HG03342 (cell line): ENCODE measurements at regions not wholly inside any gene's neighbourhood (a gene's known extent, or its start where the extent isn't known, plus 50 kb on each side); places are given as distances from the start of the nearest gene placed in this dataset.

Experiments used
- ATAC-seq: cut with Tn5 transposase; IDR thresholded peaks from one replicate; pipeline ENCODE4 v1.9.1; 2021; ENCODE audit warnings: mild to moderate bottlenecking, moderate library complexity; ENCODE audit not compliant: unreplicated experiment

DNA sequence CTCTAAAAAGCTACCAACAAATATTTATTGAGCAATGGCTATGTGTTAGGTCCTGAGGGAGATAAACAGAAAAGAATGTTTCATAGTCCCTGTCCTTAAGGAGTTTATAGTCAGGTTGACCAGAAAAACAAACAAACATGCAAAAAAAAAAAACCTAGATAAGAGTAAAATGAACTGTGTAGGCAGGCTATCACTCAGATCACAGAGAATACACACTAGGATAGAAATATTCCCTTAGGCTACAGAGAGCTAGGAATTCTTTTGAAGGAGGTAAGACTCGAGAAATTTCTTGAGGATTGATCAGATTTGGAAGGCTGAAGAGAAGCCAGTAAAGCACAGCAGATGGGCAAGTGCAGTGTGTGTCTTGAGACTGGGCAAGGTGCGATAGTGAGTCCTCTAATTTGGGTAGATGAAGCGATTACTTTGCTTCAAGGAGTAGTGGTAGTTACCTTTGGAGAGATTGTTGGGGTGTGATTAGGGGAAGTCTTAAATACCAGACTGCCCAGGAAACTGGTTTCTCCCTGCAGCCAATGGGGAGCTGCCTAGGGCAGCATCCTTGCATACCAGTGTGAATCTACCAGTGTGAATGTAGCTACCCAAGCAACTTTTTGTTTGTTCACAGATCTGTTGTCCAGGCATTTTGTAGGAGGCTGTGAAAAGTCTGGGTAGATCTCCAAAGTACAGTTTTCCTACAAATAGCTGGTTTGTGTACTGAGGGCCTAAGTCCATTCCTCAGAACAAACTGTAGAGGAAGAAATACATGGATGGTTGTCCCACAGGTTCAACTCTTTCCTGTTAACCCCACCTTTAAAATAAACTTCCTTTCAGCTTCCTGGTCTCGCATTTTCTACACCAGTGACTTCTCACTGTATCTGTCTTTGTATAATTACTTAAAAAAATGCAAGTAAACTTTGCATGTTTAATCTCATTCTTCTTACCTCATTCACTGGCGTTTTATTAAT lies 314.1 kb downstream of the KLF5 start:
- no peak for ATAC-seq

- ATAC-seq, result no peak
Observed at GRCh38 chr13:73370066-73370465, 311.3 kb downstream of the KLF5 start.

GRCh38 chr13:73369095-73369494 lies 310.3 kb downstream of the KLF5 start:
- ATAC-seq, result no peak

DNA sequence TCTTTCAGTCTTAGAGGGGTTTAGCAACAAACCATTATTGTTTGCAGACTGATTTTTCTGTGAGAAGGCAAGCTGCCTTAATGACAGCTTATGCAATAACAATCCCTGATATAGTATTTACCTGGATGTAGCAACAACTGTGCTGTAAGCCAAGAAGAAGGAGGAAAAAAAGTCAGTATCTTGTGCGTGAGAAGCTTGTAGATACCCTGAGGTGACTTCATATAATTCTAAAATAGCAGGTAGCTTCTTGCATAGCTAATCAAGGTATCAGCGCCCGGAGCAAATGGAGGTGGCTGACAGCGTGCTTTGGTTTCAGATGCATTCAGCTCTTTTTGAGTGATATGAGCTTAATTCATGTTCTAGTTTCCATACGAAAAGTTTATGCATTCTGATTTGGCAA lies 309.8 kb downstream of the KLF5 start:
- no peak for ATAC-seq

DNA sequence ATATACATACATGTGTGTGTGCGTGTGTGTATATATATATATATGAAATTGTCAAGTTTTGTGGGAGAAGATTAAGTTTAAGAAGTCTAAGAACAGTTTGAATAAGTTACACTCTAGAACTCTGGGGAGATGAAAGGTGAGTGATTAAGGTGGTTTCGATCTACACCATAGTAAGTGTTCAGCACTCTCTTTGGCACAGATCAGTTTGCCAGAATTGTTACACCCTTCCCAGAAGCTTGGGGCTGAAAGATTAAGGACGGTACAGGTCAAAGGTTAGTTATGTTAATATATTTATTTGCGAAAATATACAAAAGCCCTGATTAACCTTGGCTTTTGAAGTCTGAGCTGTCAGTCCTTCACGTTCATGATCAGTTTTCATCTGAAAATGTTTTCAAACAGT lies 309.1 kb downstream of the KLF5 start:
- no peak for ATAC-seq

GRCh38 chr13:73366241-73366640 lies 307.4 kb downstream of the KLF5 start:
- no peak for ATAC-seq

DNA sequence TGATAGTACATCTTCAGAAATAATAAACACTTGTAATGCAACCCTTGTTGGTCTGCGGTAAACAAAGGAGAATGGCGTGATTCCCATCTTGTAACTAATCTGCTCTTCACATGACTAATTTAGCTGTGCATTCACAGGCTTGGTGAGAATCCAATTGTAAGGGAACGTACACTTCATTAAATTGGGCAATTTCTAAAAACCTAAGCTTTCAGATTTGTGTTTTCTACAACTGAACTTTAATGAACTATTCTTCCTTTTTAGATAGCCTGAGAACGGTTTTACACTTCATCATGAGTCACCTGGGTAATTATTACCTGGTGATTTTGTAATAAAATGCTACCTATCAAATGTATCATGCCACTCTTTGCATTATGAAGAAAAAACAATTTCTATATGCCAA lies 306.9 kb downstream of the KLF5 start:
- no peak for ATAC-seq

GRCh38 chr13:73365252-73365651 lies 306.4 kb downstream of the KLF5 start:
- no peak for ATAC-seq

- no peak for ATAC-seq
Observed at GRCh38 chr13:73364736-73365135, 305.9 kb downstream of the KLF5 start.

DNA sequence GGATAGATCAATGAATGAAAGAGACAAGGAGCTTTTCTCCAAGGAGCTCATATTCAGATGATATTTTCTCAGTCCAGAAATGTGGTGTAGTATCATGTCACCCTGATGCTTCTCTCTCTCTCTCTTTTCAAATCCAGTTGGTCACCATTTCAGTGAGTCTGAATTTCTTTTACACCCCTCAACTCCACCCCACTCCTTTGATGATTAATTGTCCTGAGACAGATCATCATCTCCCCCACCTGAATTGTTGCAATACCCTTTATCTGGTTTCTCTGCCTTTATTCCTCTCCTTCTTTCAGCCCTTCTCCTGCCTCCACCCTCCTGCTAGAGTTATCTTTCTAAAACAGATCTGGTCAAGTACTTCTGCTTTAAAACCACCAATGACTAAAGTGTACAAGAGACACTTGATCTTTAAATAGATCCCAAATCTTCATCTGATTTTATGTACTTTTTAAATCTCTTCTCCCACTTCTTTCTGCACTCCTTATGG lies 299.8 kb downstream of the KLF5 start:
- ATAC-seq, result no peak

DNA sequence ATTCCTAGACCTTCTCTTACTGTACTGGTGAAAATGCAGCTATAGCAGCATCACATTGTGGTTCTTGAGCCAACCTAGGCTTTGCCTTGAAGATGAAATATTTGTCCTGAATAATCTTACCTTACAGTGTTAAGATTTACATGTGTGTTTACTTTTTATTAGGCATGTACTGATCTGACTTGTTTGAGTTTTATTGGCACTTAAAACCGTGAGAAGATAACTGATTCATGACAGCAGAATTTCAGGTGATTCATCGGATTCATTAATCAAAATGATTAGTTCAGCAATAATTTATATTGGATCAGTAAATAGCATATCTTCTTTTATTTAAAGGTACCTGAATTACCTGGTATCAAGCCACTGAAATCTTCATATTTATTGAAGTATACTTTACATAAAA lies 296.3 kb downstream of the KLF5 start:
- no peak for ATAC-seq

- no peak for ATAC-seq
Observed at GRCh38 chr13:73351730-73352129, 292.9 kb downstream of the KLF5 start.

DNA sequence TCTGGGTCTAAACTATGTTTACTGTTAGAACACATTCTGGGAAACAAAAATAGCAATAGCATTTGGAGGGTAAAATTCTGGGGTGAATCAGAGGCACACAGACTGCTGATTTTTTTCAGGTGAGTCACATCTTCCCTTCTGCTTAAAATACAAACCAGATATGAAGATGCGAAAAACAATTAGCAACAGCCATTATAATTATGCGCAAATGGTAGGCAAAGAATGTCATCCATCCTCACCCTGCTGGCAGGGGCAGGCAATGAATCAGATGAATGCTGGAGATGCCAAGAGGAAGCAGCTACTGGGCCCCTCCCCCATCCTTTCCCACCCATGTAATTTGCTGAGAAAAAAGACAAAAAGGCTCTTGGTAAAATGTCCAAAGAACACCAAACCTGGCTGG lies 282.9 kb downstream of the KLF5 start:
- no peak for ATAC-seq

- ATAC-seq, result no peak
Observed at GRCh38 chr13:73340069-73340468, 281.3 kb downstream of the KLF5 start.

DNA sequence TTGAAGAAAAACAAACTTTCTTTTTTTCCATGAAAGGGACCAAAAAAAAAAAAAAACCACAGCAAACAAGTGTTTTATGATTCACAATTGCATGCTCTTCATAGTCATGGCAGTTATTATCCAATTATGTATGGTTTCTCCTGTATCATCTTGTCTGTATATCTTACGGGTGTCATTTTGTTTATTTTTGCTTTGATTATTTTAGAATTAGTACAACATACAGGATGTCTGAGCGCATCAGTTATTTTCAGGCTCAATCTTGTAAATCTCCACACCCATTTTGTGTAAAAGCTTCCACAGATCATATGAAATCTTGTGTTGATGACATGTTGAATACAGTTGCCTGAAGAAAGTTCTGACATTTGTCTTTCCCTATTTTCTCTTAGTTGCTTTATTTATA lies 280.3 kb downstream of the KLF5 start:
- ATAC-seq, result no peak

- ATAC-seq, result no peak
Observed at GRCh38 chr13:73338389-73338788, 279.6 kb downstream of the KLF5 start.

- ATAC-seq, result no peak
Observed at GRCh38 chr13:73337532-73337931, 278.7 kb downstream of the KLF5 start.

DNA sequence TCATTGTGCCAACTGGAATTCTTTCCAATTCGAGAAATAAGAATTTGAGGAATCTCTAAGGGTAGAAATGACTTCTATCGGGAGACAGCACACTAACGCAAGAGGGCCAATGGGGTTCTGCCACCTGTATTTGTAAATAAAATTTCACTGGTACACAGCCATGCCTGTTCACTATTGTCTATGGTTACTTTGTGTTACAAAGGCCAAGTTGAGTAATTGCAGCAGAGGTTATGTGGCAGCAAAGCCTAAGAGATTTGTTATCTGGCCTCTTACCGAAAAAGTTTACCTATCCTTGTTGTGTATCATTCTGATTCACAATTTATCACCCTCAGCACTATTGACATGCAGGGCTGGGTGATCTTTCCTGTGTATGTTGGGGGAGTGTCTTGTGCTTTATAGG lies 278.0 kb downstream of the KLF5 start:
- no peak for ATAC-seq

GRCh38 chr13:73335944-73336343 lies 277.1 kb downstream of the KLF5 start:
- ATAC-seq, result no peak

DNA sequence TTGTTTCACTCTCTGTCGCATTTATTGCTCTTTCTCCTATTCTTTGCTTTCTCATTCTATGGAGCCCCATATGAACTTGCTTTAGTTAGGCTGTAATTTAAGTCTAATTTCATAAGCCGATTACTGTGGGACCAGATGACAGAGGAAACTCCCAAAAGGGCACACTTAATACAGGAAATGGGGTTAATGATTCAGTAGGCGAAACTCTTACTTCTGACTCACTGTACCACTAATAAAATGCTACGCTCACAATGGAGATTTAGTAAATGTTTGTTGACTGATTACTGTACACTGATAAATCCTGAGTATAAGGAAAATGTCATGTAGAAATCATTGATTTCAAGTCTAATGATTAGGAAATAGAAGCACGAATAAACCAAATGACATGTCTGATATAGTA lies 276.4 kb downstream of the KLF5 start:
- ATAC-seq, result peak; percentile 95

- no peak for ATAC-seq
Observed at GRCh38 chr13:73334445-73334844, 275.6 kb downstream of the KLF5 start.

DNA sequence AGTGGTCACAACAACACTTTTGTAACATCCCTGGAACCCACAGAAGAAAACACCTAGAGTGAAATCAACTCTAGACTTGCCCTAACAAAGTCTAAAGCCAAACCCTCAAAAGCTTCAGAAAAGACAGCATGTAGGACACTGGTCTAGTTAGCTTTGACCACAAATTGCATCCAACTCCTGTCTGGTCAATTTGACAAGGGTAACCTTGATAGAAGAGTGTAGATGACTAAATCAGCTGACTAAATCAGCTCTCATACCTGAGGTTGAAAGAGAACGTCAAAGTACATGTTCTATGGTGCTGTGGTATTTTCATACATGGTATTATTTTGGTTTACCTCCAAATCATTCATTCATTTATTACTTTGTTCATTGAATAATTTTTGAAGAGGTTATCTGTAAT lies 272.8 kb downstream of the KLF5 start:
- no peak for ATAC-seq

DNA sequence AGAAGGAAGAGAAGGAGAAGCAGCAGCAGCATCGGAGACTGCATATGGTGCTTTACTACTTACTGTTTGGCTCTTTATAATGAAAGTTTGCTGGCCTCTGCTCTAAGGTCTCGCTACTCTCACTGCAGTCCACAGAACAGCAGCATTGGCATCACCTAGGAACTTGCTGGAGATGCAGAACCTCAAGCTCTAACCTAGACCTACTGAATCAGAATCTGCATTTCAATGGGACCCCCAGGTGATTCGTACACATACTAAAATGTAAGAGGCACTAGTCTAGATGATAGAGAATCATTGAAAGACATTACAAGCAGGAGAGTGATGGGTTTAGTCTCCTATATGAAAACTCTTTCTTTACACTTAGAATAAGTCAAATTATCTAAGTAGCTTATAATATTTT lies 270.6 kb downstream of the KLF5 start:
- no peak for ATAC-seq
